ENCODE measurements at regions not wholly inside any gene's neighbourhood (a gene's known extent, or its start where the extent isn't known, plus 50 kb on each side); places are given as distances from the start of the nearest gene placed in this dataset.
"Not testable (repeated sequence)": the region's sequence is repeated elsewhere in the genome, so short reads cannot be mapped to it uniquely, and the experiment has no call there.

GRCh38 chr16:5305023-5305422 is 207.4 kb upstream of the EEF2KMT start:
- TF ChIP-seq POLR2AphosphoS5 (IDR thresholded peaks at IDR 0.05) (no peak), POLR2A (IDR thresholded peaks at IDR 0.05) (no peak), EP300 (IDR thresholded peaks at IDR 0.05; ENCODE audit: low read depth) (no peak)
- TF ChIP-seq, protein P1, sequence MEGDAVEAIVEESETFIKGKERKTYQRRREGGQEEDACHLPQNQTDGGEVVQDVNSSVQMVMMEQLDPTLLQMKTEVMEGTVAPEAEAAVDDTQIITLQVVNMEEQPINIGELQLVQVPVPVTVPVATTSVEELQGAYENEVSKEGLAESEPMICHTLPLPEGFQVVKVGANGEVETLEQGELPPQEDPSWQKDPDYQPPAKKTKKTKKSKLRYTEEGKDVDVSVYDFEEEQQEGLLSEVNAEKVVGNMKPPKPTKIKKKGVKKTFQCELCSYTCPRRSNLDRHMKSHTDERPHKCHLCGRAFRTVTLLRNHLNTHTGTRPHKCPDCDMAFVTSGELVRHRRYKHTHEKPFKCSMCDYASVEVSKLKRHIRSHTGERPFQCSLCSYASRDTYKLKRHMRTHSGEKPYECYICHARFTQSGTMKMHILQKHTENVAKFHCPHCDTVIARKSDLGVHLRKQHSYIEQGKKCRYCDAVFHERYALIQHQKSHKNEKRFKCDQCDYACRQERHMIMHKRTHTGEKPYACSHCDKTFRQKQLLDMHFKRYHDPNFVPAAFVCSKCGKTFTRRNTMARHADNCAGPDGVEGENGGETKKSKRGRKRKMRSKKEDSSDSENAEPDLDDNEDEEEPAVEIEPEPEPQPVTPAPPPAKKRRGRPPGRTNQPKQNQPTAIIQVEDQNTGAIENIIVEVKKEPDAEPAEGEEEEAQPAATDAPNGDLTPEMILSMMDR (IDR thresholded peaks at IDR 0.05) = no peak
- Histone ChIP-seq H3K9me3 (peaks cover 6 to 13% of the 10 kb centered on the region in 2 donors), H3K27me3 (no peaks in the 10 kb centered on the region), H3K4me1 (peaks cover 0 to 7% (median 5%) of the 10 kb centered on the region in 4 donors), H3K4me3 (no peak overlapping the region), H3K36me3 (no peaks in the 10 kb centered on the region), H3K27ac (no peak overlapping the region)
- WGBS, 2 donors (ENCODE audit: low coverage in 1 of 2) = 88% methylated on average over 4 of the region's 4 CpGs; no CpG with 5 or more reads in 1 of the 2 donors
- in situ Hi-C loops (cut with MboI; ENCODE audit: low pct_ligation_motif_present in 1 of 4, low pct_unique_long_range_greater_than_20kb in 1 of 4, low sequenced_read_pairs in 3 of 4) = no loop called here
- intact Hi-C loops (cut with DNase I; ENCODE audit: low total_unique reads) = no loop called here
- no peak for DNase-seq

DNA sequence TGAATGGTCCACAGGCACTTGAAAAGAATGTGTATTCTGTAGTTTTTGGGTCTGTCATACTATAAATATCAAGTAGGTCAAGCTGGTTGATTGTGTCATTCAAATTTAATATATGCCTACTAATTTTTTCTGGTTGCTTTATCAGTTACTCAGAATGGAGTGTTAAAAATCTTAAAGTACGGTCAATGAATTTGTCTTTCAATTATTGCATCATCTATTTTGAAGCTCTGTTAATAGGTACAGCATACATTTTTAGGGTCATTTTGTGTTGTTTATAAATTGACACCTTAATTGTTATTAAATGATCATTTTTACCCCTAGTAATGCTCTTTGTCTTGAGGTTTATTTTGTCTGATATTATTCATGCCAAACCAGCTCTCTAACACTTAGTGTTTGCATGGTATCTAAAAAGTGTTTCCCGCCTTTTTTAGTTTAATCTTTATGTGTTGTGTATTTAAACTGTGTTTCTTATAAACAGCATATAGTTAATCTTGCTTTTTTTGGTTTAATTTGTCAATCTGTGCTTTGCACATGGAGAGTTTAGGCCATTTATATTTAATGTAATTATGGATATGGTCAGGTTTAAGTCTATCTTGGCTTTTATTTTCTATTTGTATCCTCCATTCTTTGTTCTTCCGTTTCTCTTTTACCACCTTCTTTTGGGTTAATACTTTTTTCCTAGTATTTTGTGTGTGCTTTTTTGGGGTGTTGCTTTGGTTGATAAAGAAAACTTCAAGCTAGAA is 204.9 kb upstream of the EEF2KMT start:
- no peaks in the 10 kb centered on the region for H3K4me1 ChIP-seq
- H3K27ac ChIP-seq = no peak overlapping the region
- in situ Hi-C loops (cut with MboI; ENCODE audit: low pct_ligation_motif_present in 1 of 4, low pct_unique_long_range_greater_than_20kb in 1 of 4, low sequenced_read_pairs in 3 of 4) (no loop called here), intact Hi-C loops (cut with DNase I; ENCODE audit: low total_unique reads) (no loop called here)
- H3K27me3 ChIP-seq = no peaks in the 10 kb centered on the region
- WGBS, 2 donors (ENCODE audit: low coverage in 1 of 2) = 85 to 91% methylated on average over 2 to 3 of the region's 3 CpGs
- no peak for DNase-seq
- H3K4me3 ChIP-seq = no peak overlapping the region
- H3K9me3 ChIP-seq = peaks cover 6 to 13% of the 10 kb centered on the region in 2 donors
- TF ChIP-seq POLR2AphosphoS5 (IDR thresholded peaks at IDR 0.05) = no peak
- TF ChIP-seq EP300 (IDR thresholded peaks at IDR 0.05; ENCODE audit: low read depth) = no peak
- TF ChIP-seq, protein P1 (IDR thresholded peaks at IDR 0.05) = no peak
- TF ChIP-seq POLR2A (IDR thresholded peaks at IDR 0.05) = no peak
- H3K36me3 ChIP-seq = no peaks in the 10 kb centered on the region

DNA sequence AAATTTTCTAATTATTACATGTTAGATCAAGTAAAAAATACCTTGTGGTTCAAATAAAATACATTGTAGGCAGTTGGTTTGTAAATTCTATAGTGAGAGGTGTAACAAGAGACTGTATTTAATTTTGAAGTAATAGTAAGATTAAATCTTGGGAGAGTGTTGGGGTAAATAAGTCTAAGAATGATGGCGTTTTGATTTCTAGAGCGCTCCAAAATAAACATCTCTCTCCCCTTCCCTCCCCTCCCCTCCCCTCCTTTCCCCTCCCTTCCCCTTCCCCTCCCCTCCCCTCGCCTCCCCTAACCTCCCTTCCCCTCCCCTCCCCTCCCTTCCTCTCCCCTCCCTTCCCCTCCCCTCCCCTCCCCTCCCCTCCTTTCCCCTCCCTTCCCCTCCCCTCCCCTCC is 200.6 kb upstream of the EEF2KMT start:
- Histone ChIP-seq H3K27ac (no peak overlapping the region), H3K9me3 (peaks cover 6 to 13% of the 10 kb centered on the region in 2 donors), H3K4me1 (no peaks in the 10 kb centered on the region), H3K27me3 (no peaks in the 10 kb centered on the region), H3K36me3 (no peaks in the 10 kb centered on the region), H3K4me3 (no peak overlapping the region)
- WGBS, 2 donors (ENCODE audit: low coverage in 1 of 2) = 68 to 90% methylated on average over 2 to 3 of the region's 3 CpGs
- intact Hi-C loops (cut with DNase I; ENCODE audit: low total_unique reads) = no loop called here
- TF ChIP-seq POLR2AphosphoS5 (IDR thresholded peaks at IDR 0.05) = no peak
- TF ChIP-seq POLR2A (IDR thresholded peaks at IDR 0.05) = no peak
- no peak for TF ChIP-seq EP300 (IDR thresholded peaks at IDR 0.05; ENCODE audit: low read depth)
- TF ChIP-seq, protein P1 (IDR thresholded peaks at IDR 0.05) = no peak
- DNase-seq = no peak
- in situ Hi-C loops (cut with MboI; ENCODE audit: low pct_ligation_motif_present in 1 of 4, low pct_unique_long_range_greater_than_20kb in 1 of 4, low sequenced_read_pairs in 3 of 4) = no loop called here

GRCh38 chr16:5296176-5296575 is 198.6 kb upstream of the EEF2KMT start:
- in situ Hi-C loops (cut with MboI; ENCODE audit: low pct_ligation_motif_present in 1 of 4, low pct_unique_long_range_greater_than_20kb in 1 of 4, low sequenced_read_pairs in 3 of 4) = no loop called here
- Histone ChIP-seq H3K27ac (no peak overlapping the region), H3K36me3 (no peaks in the 10 kb centered on the region), H3K27me3 (no peaks in the 10 kb centered on the region), H3K9me3 (no peaks in the 10 kb centered on the region), H3K4me3 (no peak overlapping the region), H3K4me1 (no peaks in the 10 kb centered on the region)
- intact Hi-C loops (cut with DNase I; ENCODE audit: low total_unique reads) = no loop called here
- TF ChIP-seq EP300 (IDR thresholded peaks at IDR 0.05; ENCODE audit: low read depth) (no peak), POLR2A (IDR thresholded peaks at IDR 0.05) (no peak), POLR2AphosphoS5 (IDR thresholded peaks at IDR 0.05) (no peak)
- TF ChIP-seq, protein P1 (IDR thresholded peaks at IDR 0.05) = no peak
- no peak for DNase-seq
- 62 to 79% methylated on average over 1 to 3 of the region's 3 CpGs for WGBS, 2 donors (ENCODE audit: low coverage in 1 of 2)

GRCh38 chr16:5295304-5295703 is 197.7 kb upstream of the EEF2KMT start:
- H3K27ac ChIP-seq; H3K27me3 ChIP-seq; in situ Hi-C loops (cut with MboI; ENCODE audit: low pct_ligation_motif_present in 1 of 4, low pct_unique_long_range_greater_than_20kb in 1 of 4, low sequenced_read_pairs in 3 of 4); intact Hi-C loops (cut with DNase I; ENCODE audit: low total_unique reads); H3K4me1 ChIP-seq; H3K9me3 ChIP-seq; H3K36me3 ChIP-seq; H3K4me3 ChIP-seq; DNase-seq: not testable (repeated sequence)
- 59% methylated on average over 8 of the region's 8 CpGs; no CpG with 5 or more reads in 1 of the 2 donors for WGBS, 2 donors (ENCODE audit: low coverage in 1 of 2)

- H3K27me3 ChIP-seq; H3K36me3 ChIP-seq; H3K27ac ChIP-seq; DNase-seq; intact Hi-C loops (cut with DNase I; ENCODE audit: low total_unique reads); H3K4me3 ChIP-seq; in situ Hi-C loops (cut with MboI; ENCODE audit: low pct_ligation_motif_present in 1 of 4, low pct_unique_long_range_greater_than_20kb in 1 of 4, low sequenced_read_pairs in 3 of 4); H3K4me1 ChIP-seq: not testable (repeated sequence)
- 84 to 97% methylated on average over 2 of the region's 2 CpGs for WGBS, 2 donors (ENCODE audit: low coverage in 1 of 2)
- peaks cover 0 to 13% of the 10 kb centered on the region in 2 donors for H3K9me3 ChIP-seq
Measured at GRCh38 chr16:5282152-5282551, 184.6 kb upstream of the EEF2KMT start.

Data from transverse colon (tissue), 4 donors.